Muscle layer of colon (tissue), 2 donors: ENCODE measurements at regions not wholly inside any gene's neighbourhood (a gene's known extent, or its start where the extent isn't known, plus 50 kb on each side); places are given as distances from the start of the nearest gene placed in this dataset.
"Not testable (repeated sequence)": the region's sequence is repeated elsewhere in the genome, so short reads cannot be mapped to it uniquely, and the experiment has no call there.

Experiments
- H3K27ac ChIP-seq: one replicate; pipeline ENCODE4 v1.7.0; 2013; ENCODE audit warnings: low read depth, mild to moderate bottlenecking, low read length, moderate library complexity
- H3K27me3 ChIP-seq, 2 donors: one replicate each; pipeline ENCODE4 v1.7.0; 2013; ENCODE audit warnings: low read length in 2 of 2, mild to moderate bottlenecking in 2 of 2; ENCODE audit not compliant: insufficient read depth in 2 of 2, control insufficient read depth in 1 of 2
- H3K36me3 ChIP-seq: one replicate; pipeline ENCODE4 v1.7.0; 2013; ENCODE audit warnings: mild to moderate bottlenecking, low read length; ENCODE audit not compliant: insufficient read depth
- H3K4me1 ChIP-seq: one replicate; pipeline ENCODE4 v1.7.0; 2013; ENCODE audit warnings: mild to moderate bottlenecking, low read length; ENCODE audit not compliant: insufficient read depth
- H3K4me3 ChIP-seq, 2 donors: one replicate each; pipeline ENCODE4 v1.7.0; 2013; ENCODE audit warnings: low read length in 2 of 2, low read depth in 1 of 2, mild to moderate bottlenecking in 1 of 2, moderate library complexity in 1 of 2
- H3K9ac ChIP-seq: one replicate; pipeline ENCODE4 v1.7.0; 2013; ENCODE audit warnings: low read length
- H3K9me3 ChIP-seq: one replicate; pipeline ENCODE4 v1.7.0; 2013; ENCODE audit warnings: mild to moderate bottlenecking, low read length
- donor health status: abdominal sarcoma.
- donor health status: Adenocarcinoma of cecum.

DNA sequence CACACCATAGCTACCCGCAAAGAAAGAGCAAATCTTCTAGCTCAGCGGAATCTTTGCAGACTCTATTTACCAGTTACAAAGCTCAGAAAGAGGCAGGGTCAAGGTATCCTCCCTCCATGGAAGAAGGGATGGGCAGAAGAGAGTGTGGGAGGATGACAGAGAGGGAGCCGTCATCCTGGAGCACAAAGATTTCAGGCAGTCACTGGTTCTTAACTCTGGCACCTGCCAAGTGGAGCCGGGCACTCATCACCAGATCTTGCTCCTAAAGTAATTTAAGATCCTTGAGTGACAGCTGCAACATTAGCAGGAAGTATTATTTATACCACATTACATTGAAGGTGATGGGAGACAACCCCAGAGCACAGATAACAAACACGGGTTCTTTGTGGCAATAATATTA is 102.5 kb upstream of the NBPF26 start:
- not testable (repeated sequence) for H3K9ac ChIP-seq, H3K27me3 ChIP-seq, H3K4me3 ChIP-seq, H3K36me3 ChIP-seq, H3K9me3 ChIP-seq, H3K27ac ChIP-seq, H3K4me1 ChIP-seq

DNA sequence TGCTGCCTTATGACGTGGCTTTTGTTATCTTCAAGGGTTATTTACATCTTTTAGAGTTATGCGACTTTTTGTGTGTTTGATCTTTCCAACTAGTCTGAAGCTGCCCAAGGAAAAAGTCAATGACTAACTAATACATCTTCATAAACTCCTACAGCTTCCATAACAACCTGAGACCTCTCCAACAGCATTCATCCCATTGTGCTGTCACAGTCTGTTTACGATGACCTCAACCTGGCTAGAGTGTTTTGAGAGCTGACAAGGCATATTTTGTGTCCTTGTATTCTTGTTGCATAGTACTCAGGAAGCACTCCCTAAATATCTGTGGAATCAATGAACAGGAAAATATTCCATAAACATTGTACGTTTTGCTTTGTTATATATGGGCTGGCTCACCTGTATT is 100.2 kb upstream of the NBPF26 start:
- not testable (repeated sequence) for H3K4me3 ChIP-seq, H3K36me3 ChIP-seq, H3K9ac ChIP-seq, H3K27me3 ChIP-seq, H3K4me1 ChIP-seq, H3K9me3 ChIP-seq, H3K27ac ChIP-seq

DNA sequence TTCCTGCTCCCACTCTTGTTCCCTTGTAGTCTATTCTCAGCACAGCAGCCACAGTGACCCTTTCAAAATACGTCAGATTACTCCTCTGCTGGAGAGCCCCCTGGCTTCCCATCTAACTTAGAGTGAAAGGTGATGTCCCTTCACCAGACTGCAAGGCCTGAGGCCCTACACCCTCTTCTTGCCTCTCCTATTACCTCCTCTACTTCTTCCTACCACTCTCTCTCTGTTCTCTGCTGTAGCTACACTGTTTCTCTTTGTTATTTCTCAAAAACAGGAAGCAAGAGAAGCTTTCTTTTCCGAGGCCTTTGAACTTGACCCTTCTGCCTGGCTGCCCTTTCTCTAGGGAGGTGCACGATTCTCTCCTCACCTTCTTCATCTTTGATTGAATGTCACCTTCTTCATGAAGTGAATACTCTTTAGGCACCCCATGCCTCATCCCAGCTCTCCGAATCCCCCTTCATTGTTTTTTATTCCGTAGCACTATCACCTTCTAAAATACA is 99.1 kb upstream of the NBPF26 start:
- H3K9me3 ChIP-seq, H3K4me3 ChIP-seq, H3K27me3 ChIP-seq, H3K27ac ChIP-seq, H3K4me1 ChIP-seq, H3K9ac ChIP-seq, H3K36me3 ChIP-seq: not testable (repeated sequence)

- not testable (repeated sequence) for H3K9ac ChIP-seq, H3K4me3 ChIP-seq, H3K36me3 ChIP-seq, H3K4me1 ChIP-seq, H3K9me3 ChIP-seq, H3K27ac ChIP-seq, H3K27me3 ChIP-seq
These were observed 93.8 kb upstream of the NBPF26 start for GRCh38 chr1:120629832-120630455.

- not testable (repeated sequence) for H3K4me3 ChIP-seq, H3K27me3 ChIP-seq, H3K4me1 ChIP-seq, H3K9ac ChIP-seq, H3K27ac ChIP-seq, H3K36me3 ChIP-seq, H3K9me3 ChIP-seq
These were observed 88.6 kb upstream of the NBPF26 start for GRCh38 chr1:120634816-120635806.

DNA sequence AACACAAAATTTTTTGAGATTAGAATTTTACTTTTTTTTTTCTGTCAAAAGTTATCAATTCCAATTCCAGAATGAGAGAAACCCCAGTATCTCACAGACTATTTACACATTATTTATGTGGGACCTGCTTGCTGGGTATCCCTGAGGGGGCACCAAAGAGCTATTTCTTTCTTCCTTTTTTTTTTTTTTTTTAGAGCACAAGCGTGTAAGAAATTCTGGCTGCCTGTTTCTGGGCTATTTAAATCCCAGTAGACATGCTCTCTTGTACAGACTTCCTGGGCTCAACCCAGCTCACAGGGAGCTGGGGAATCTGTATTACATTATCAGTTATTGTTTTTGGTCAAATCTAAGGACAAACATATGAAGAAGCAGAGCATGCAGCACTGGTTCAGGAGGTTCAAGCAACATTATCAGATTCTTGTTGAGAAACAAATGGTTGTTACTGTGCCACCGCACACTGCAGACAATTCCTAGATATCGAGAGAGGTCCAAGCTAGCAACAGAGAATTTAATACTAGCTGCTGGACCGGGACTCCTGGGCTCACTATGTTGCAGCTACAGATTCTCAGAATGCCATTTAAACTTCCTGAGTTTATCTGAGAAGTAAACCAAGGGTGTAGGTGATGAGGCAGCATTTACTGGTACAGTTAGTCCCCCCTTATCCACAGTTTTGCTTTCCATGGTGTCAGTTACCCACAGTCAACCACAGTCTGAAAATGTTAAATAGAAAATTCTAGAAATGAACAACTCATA is 83.3 kb upstream of the NBPF26 start:
- H3K4me1 ChIP-seq, H3K4me3 ChIP-seq, H3K9me3 ChIP-seq, H3K27ac ChIP-seq, H3K36me3 ChIP-seq, H3K9ac ChIP-seq, H3K27me3 ChIP-seq: not testable (repeated sequence)

DNA sequence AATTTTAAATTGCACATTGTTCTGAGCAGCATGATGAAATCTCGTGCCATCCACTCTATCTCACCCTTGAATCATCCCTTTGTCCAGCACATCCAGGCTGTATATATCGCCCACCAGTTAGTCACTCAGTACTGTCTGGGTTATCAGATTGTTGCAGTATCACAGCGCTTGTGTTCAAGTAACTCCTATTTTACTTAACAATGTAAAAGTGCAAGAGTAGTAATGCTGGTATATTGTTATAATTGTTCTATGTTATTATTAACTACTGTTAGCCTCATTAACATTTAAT is 82.8 kb upstream of the NBPF26 start:
- not testable (repeated sequence) for H3K4me3 ChIP-seq, H3K4me1 ChIP-seq, H3K27me3 ChIP-seq, H3K27ac ChIP-seq, H3K9me3 ChIP-seq, H3K9ac ChIP-seq, H3K36me3 ChIP-seq

- not testable (repeated sequence) for H3K9ac ChIP-seq, H3K4me3 ChIP-seq, H3K4me1 ChIP-seq, H3K9me3 ChIP-seq, H3K27me3 ChIP-seq, H3K36me3 ChIP-seq, H3K27ac ChIP-seq
These were observed 76.6 kb upstream of the NBPF26 start for GRCh38 chr1:120647182-120647581.

- H3K27me3 ChIP-seq, H3K4me3 ChIP-seq, H3K36me3 ChIP-seq, H3K27ac ChIP-seq, H3K4me1 ChIP-seq, H3K9ac ChIP-seq, H3K9me3 ChIP-seq: not testable (repeated sequence)
These were observed 74.7 kb upstream of the NBPF26 start for GRCh38 chr1:120648915-120649623.

GRCh38 chr1:120649730-120650129 is 74.0 kb upstream of the NBPF26 start:
- H3K27me3 ChIP-seq, H3K9me3 ChIP-seq, H3K4me1 ChIP-seq, H3K4me3 ChIP-seq, H3K36me3 ChIP-seq, H3K9ac ChIP-seq, H3K27ac ChIP-seq: not testable (repeated sequence)

GRCh38 chr1:120654114-120654513 is 69.6 kb upstream of the NBPF26 start:
- H3K27ac ChIP-seq, H3K4me3 ChIP-seq, H3K9ac ChIP-seq, H3K9me3 ChIP-seq, H3K36me3 ChIP-seq, H3K4me1 ChIP-seq, H3K27me3 ChIP-seq: not testable (repeated sequence)
